HG03103 (cell line): ENCODE measurements at regions not wholly inside any gene's neighbourhood (a gene's known extent, or its start where the extent isn't known, plus 50 kb on each side); places are given as distances from the start of the nearest gene placed in this dataset.

Experiments
- ATAC-seq: cut with Tn5 transposase; IDR thresholded peaks from one replicate; pipeline ENCODE4 v1.9.1; 2021; ENCODE audit warnings: low read depth; ENCODE audit not compliant: unreplicated experiment

DNA sequence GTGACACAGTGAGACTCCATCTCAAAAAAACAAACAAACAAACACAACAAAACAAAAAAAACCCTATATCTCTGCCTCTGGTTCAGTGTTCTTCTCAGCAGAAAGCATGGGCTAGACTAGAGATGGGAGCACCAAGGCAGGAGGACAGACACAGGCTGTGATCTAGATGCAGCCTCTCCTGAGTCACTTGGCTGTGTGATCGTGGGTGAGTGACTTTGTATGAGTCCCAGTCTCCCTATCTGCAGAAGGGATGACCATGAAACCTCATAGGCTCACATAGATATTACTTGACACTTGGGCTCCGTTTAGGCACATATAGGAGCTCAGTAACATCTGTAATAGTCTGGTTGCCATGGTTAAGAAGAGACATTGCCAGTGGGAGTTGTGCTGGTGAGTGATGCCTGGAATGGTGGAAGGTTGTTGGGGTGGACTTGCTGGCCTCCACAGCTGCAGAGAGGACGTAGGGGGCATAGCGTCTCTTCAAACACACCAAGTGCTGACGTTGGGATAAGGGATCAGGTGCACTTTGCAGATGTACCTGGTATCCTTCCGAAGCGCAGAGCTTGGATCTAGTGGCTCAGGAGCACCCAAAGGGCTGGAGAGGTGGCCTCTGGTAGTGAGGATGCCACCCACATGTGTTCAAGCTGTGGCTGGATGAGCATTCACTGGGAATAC is 318.9 kb upstream of the HS6ST1 start:
- no peak for ATAC-seq

DNA sequence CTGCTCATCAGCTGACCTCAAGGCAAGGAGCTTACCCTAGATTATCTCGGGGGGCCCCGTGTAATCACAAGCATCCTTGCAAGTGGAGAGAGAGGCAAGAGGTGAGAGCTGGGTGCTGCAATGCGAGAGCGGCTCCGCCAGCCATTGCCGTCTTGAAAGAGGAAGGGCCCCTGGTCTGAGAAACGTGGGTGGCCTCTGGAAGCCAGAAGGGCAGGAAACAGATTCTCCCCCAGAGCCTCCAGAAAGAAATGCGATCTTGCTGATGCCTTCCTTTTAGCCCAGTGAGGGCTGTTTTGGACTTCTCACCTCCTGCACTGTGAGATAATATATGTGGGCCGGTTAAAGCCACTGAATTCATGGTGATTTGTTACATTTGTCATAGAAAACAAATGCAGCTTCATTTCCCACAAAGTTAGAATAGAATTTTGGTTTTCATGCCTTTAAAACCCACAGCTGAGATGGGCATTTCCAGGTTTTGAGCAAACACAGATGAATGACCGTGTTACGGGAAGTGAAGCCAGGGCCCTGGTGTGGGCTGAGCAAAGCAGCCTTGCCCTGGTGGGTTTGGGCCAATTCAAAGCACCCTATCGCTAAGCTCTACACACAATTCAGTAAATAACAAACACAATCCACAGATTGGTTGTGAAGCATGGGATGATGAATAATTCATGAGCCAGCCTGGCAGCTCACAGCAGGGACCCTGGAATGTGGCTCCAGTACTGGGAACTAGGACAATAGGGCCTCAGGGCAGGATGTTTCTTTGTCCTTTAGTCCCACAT is 319.9 kb upstream of the HS6ST1 start:
- no peak for ATAC-seq

- ATAC-seq = no peak
These were observed 320.4 kb upstream of the HS6ST1 start for GRCh38 chr2:128639120-128639477.

DNA sequence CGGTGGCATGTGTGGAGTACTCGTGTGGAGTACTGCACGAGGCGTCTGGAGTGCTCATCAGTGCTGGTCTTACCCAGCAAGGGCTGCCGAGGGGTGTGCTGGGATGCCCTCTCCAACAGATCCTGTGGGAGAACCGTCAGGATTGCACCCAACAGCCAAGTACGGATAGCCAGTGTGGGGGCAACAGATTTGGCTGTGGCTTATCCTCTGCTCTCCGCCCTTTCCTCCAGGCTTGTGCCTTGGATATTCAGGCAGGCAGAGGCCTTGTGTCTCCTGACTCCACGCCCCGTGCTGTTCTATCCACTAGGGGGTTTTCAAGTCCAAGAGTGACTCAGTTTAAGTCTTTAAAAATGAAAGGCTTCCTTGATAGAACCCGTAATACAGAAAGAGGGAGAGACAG is 321.0 kb upstream of the HS6ST1 start:
- ATAC-seq = no peak

DNA sequence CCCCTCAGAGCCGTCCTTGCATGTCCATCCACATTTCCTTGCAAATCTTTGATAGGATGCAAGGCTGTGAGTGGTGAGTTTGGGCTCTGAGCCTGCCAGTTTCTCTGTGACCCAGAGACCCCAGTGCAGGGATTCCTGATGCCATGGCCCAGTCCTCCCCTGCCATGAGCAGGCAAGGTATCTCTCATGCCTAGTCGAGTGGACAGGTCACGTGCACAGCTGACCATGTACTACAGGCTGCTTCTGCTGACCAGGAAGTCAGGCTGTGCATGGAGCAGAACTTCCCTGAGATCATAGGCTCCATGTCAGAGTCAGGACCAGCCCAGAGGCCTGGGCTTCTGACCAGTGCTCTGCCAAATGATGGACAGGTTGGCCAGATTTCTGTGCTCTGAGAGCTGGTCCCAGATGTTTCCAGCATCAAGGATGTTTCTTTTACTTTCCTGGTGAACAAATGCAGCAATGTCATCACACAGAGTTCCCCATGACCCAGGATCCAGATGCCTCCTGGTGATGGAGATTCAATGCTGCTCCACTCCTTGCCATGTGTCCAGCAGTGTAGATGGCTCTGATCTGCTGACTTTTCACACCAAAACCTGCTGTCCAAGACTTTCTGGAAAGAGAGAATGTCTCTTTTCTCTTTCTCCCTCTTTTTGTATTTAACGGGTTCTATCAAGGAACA is 321.6 kb upstream of the HS6ST1 start:
- ATAC-seq = no peak

GRCh38 chr2:128640845-128641360 is 322.2 kb upstream of the HS6ST1 start:
- ATAC-seq = no peak

GRCh38 chr2:128641421-128642080 is 322.9 kb upstream of the HS6ST1 start:
- no peak for ATAC-seq

GRCh38 chr2:128642316-128642715 is 323.6 kb upstream of the HS6ST1 start:
- no peak for ATAC-seq

DNA sequence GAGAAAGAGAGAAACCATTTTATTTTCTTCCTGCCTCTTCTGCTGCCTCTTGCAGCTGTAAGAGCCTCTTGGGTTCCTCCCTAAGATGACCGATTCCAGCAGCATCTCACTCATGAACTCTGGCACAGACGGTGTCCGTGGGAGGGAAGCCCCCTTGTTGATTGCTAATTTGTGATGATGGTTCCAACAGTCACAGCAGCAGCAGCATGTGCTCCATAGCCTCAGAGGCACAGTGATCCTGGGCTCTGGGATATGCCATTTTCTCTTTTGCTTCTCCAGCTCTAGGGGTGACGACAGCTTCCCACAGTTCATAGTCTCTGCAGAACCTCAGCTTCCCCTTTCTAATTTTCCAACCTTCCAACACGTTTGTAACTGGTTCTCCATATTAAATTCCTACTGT is 324.2 kb upstream of the HS6ST1 start:
- ATAC-seq = no peak

- ATAC-seq = no peak
These were observed 324.8 kb upstream of the HS6ST1 start for GRCh38 chr2:128643221-128644065.

GRCh38 chr2:128644156-128644555 is 325.5 kb upstream of the HS6ST1 start:
- no peak for ATAC-seq

DNA sequence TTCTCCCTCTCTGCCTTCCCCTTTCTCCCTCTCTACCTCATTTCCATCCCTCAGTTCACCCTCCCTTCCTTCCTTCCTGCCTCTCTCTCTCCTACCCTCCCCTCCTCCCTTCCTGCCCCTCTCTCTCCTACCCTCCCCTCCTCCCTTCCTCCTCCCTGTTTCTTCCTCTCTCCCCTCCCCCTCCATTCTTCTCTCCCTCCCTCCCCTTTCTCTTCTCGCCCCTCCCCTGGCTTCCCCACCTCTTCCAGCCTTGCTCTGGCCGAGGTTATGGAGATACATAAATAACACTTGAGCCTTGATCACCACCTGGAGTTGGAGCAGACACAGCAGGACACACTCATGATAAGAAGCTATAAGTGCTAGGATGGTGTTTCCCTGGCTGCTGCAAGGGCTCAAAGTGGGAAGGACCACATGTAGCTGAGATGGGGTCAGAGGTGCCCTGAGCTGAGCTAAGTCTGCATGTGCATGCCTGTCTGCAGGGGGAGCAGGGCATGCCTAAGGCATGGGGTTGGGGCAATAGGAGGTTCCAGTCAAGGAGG is 326.1 kb upstream of the HS6ST1 start:
- ATAC-seq = no peak

- no peak for ATAC-seq
These were observed 327.0 kb upstream of the HS6ST1 start for GRCh38 chr2:128645631-128646030.

DNA sequence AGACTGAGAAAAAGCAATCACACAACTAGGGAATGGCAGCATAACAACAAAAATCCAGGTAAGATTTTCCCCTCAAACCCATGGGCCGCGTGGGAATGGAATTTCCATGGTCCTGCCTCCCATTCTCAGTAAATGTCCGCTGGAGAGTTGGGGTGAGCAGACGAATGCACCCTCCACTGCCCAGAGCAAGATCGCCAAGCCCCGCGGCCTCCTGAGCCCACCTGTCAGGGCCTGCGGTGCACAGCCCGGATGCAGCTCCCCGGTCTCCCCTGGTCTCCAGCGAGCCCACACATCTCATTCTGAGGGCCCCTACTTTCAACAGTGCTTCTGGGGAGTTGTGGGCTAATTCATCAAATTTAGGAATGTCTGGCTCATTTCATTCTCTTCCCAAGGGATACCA is 327.4 kb upstream of the HS6ST1 start:
- ATAC-seq = no peak

DNA sequence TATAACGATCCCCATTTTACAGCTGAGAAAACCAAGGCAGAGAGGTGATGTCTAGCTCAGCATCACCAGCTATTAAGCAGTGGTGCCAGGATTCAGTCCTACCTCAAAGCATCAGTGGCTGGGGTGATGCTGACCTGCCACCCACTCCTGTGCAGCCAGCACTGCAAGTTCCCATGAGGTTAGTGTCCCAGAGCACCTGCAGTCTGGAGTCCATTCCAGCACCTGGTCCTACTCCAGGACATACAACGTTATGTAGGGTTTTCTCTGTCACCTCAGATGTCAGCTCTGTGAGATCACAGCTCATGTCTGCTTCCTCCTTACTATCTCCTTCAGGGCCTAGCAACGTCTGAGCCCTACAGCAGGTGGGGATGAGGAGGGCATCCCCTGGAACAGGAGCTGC is 328.0 kb upstream of the HS6ST1 start:
- no peak for ATAC-seq

- no peak for ATAC-seq
These were observed 332.3 kb upstream of the HS6ST1 start for GRCh38 chr2:128651000-128651399.

GRCh38 chr2:128654408-128654807 is 335.7 kb upstream of the HS6ST1 start:
- no peak for ATAC-seq

DNA sequence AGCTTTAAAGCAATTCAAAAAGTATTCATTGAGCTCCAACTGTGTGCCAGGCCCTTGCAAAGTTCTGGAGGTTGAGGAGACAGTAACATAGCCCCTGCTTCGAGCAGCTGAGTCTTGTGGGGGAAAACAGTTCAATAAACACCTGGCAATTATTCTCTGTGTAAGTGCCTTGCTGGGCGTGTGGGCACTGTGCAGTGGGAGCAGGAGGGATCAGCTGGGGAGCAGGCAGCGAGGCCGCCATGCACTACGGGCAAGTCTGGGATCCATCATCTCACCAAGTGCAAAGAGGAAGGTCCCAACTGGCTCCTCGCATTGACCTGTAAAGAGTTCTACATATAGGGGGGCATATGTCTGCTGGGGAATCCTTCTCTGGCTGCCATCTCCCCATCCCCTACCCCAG is 342.2 kb upstream of the HS6ST1 start:
- no peak for ATAC-seq

DNA sequence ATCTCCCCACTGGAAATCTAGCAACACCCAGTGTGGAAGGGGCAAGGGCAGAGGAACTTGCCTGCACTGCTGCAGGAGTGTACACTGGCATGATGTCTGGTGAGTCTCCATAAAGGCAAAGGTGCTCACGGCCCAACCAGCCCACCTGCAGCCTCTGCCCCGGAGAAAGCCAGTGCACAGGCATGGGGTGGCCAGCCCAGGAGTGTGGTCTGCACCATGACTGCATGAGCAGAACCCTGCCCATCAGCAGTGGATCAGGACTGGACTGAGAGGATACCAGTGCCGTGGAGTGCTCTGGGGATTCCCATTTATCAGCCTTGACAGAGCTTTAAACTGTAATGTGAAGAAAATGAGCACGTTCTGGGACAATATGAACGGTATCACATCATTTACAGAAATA is 342.6 kb upstream of the HS6ST1 start:
- no peak for ATAC-seq

DNA sequence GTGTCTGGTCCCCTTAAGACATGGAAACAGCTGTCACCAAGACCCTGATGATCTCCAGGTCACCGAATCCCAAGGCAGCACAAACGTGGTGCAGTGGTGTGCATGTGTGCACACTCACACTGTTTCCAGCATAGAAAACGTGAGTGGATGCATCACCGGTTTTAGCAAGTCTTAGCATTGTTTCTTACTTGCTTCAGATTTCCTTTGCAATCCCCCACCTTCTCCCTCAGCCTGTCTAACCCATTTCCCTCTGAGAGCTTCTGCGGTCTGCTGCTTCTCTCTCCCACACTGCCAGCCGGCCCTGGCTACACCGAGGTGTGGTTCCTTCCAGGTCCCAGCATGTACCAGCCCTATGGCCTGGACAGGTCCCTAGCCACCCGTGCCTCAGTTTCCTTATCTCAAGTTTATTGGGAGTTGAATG is 343.4 kb upstream of the HS6ST1 start:
- ATAC-seq = no peak
